ENCODE measurements at regions not wholly inside any gene's neighbourhood (a gene's known extent, or its start where the extent isn't known, plus 50 kb on each side); places are given as distances from the start of the nearest gene placed in this dataset.

- H2BK5ac ChIP-seq (ENCODE audit: low read depth, low read length), result no peak overlapping the region
- H3K4me3 ChIP-seq (ENCODE audit: extremely low read depth in 1 of 4, insufficient read depth in 2 of 4, low read depth in 3 of 4, low read length in 4 of 4), result no peak overlapping the region
- CTCF ChIA-PET (ENCODE audit: partially characterized antibody), result interaction anchor here (0.7 kb wide), 1 partner anchor 16 kb away, joined by 3 read pairs; no protein-coding TSS in a partner anchor
- H3K4me2 ChIP-seq (ENCODE audit: insufficient read depth in 1 of 2, low read depth in 2 of 2, low read length in 2 of 2), result no peak overlapping the region
- no peak overlapping the region for H2BK120ac ChIP-seq (replicated peaks; ENCODE audit: low read depth, low read length)
- no peak overlapping the region for H3K27ac ChIP-seq (ENCODE audit: low read depth, low read length)
- no peak overlapping the region for H4K91ac ChIP-seq (replicated peaks; ENCODE audit: insufficient read length, low read length)
- no peak overlapping the region for H3K4ac ChIP-seq (replicated peaks; ENCODE audit: insufficient read length, low read depth, low read length)
- H3K9me3 ChIP-seq (ENCODE audit: insufficient read depth in 2 of 2, low read depth in 1 of 2, low read length in 1 of 2), result peaks cover 0 to 2% of the 10 kb centered on the region in 2 experiments; a peak in 1 of 4 replicates
- H2AFZ ChIP-seq (ENCODE audit: low read length), result peak overlapping the region; percentile 42; the same call in 1 of the 2 replicates
- POLR2A ChIA-PET (ENCODE audit: partially characterized antibody), result no interaction called here
- TF ChIP-seq CBX8 (IDR thresholded peaks at IDR 0.05; ENCODE audit: borderline replicate concordance, low read depth, low read length) (no peak), GABPA (IDR thresholded peaks at IDR 0.05; ENCODE audit: borderline replicate concordance, insufficient read depth, low read length) (no peak), NRF1 (IDR thresholded peaks at IDR 0.05; ENCODE audit: low read depth, low read length) (no peak)
- no peak overlapping the region for H3K23ac ChIP-seq (ENCODE audit: insufficient read length)
- no peak overlapping the region for H3K56ac ChIP-seq (replicated peaks; ENCODE audit: insufficient read length, low read depth, low read length)
- H3K14ac ChIP-seq (ENCODE audit: insufficient read length), result no peak overlapping the region
- DNase-seq (ENCODE audit: low read depth in 1 of 2, low spot score in 2 of 2) (no peak), FAIRE-seq (no peak)
- no peak overlapping the region for H4K8ac ChIP-seq (ENCODE audit: extremely low read depth, insufficient read depth, low read length)
- H3K4me1 ChIP-seq (replicated peaks in 1 of 4; ENCODE audit: control insufficient read depth in 3 of 4, insufficient read depth in 4 of 4, low read length in 3 of 4), result no peaks in the 10 kb centered on the region
- H2BK20ac ChIP-seq (ENCODE audit: low read length), result no peak overlapping the region
- no peak overlapping the region for H2BK12ac ChIP-seq (ENCODE audit: low read depth, low read length)
- H3K27me3 ChIP-seq (replicated peaks in 1 of 4; ENCODE audit: control insufficient read depth in 3 of 4, extremely low read depth in 1 of 4, insufficient read depth in 3 of 4, low read length in 3 of 4), result peaks cover 0 to 1% (median 0%) of the 10 kb centered on the region in 4 experiments; a peak in 1 of 7 replicates
- no peaks in the 10 kb centered on the region for H3K79me2 ChIP-seq (ENCODE audit: control insufficient read depth in 1 of 2, insufficient read depth in 2 of 2, low read length in 2 of 2)
- H4K5ac ChIP-seq (ENCODE audit: insufficient read length, low read depth, low read length), result no peak overlapping the region
- H3K18ac ChIP-seq (ENCODE audit: extremely low read depth, low read length), result no peak overlapping the region
- no peaks in the 10 kb centered on the region for H4K20me1 ChIP-seq (replicated peaks in 1 of 2; ENCODE audit: control insufficient read depth in 1 of 2, insufficient read depth in 2 of 2, low read length in 2 of 2)
- H2AK5ac ChIP-seq (ENCODE audit: low read depth, low read length), result no peak overlapping the region
- WGBS, 2 experiments (ENCODE audit: extremely low coverage in 1 of 2, insufficient coverage in 1 of 2, insufficient read length in 1 of 2, insufficient replicate concordance in 2 of 2, low coverage in 1 of 2, low lambda C conversion rate in 2 of 2, missing lambda C conversion rate in 1 of 2), result 100% methylated on average over 1 of the region's 1 CpG; no CpG with 5 or more reads in 1 of the 2 experiments
- no peaks in the 10 kb centered on the region for H3K36me3 ChIP-seq (ENCODE audit: control insufficient read depth in 2 of 4, insufficient read depth in 4 of 4, low read length in 3 of 4)
- H3K9ac ChIP-seq (replicated peaks in 1 of 4; ENCODE audit: extremely low read depth in 1 of 4, low read depth in 3 of 4, low read length in 3 of 4), result no peak overlapping the region
- no peaks in the 10 kb centered on the region for H3K23me2 ChIP-seq (ENCODE audit: low read depth, low read length)
- no peak overlapping the region for H2BK15ac ChIP-seq (ENCODE audit: low read length)
- no peaks in the 10 kb centered on the region for H3K79me1 ChIP-seq (ENCODE audit: low read depth, low read length)
These were observed 896.1 kb upstream of the CNTNAP5 start for GRCh38 chr2:123128951-123129350.
